HG03280 (cell line): ENCODE measurements at regions not wholly inside any gene's neighbourhood (a gene's known extent, or its start where the extent isn't known, plus 50 kb on each side); places are given as distances from the start of the nearest gene placed in this dataset.

Experiments
- ATAC-seq: cut with Tn5 transposase; IDR thresholded peaks from one replicate; pipeline ENCODE4 v1.9.1; 2021; ENCODE audit warnings: mild to moderate bottlenecking, moderate library complexity; ENCODE audit not compliant: unreplicated experiment

- ATAC-seq = no peak
Measured at GRCh38 chr15:39226169-39226937, 354.5 kb upstream of the THBS1 start.

GRCh38 chr15:39227001-39227400 is 353.9 kb upstream of the THBS1 start:
- ATAC-seq = no peak

- ATAC-seq = no peak
Measured at GRCh38 chr15:39228889-39229288, 352.0 kb upstream of the THBS1 start.

- ATAC-seq = no peak
Measured at GRCh38 chr15:39230205-39230907, 350.5 kb upstream of the THBS1 start.

DNA sequence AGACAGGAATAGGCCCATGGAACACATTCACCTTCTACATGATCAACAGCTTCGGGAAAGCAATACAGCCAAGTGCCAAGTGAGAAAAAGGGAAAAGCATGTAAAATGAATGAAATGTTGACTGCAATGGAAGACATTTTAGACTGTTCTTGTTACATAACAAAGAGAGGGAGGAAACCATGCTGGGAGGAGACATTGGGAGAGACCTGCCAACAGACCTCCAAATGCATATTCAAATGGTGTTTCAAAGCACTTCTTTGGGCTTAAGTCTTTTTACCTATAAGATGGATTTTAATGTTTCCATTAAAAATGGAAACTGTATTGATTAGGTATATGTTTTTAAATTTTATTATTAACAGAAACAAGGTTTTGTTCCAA is 350.0 kb upstream of the THBS1 start:
- ATAC-seq = no peak

DNA sequence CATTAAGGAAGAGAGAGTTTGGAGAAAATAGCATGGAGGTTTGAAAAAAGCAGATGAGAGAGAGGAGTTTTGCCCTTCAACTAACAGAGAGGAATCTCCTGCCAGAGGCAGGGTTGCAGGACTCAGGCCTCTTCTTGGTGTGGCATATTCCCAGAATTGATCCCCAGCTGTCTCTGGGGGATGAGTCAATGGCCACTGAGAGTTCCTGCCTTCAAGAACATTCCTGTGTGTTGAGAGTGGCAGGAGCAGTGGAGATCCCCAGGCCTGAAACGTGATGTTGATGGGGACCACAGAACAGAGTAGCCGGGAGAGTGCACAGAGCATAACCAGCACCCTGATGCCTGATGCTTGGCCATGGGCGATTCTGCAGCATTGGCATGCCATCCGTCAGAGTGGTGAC is 348.4 kb upstream of the THBS1 start:
- no peak for ATAC-seq

- no peak for ATAC-seq
Measured at GRCh38 chr15:39235084-39235795, 345.6 kb upstream of the THBS1 start.

DNA sequence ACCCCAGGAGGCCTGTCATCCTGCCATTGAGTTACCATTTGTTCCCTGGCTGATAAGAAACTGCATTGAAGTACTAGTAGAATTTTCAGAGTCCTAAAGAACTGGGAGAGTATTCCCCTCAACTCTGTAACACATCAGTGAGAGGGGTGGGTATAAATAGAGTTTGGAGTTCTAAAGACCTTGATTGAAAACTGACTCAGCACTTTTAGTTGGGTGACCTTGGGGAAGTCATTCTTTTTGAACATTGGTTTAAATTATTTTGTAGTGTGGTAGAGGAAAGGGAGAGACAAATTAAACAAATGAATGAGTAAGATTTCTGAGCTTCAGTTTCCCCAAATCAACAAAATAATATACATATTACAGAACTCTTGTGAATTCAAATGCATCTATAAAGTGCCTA is 344.5 kb upstream of the THBS1 start:
- no peak for ATAC-seq

GRCh38 chr15:39238443-39238842 is 342.4 kb upstream of the THBS1 start:
- no peak for ATAC-seq

DNA sequence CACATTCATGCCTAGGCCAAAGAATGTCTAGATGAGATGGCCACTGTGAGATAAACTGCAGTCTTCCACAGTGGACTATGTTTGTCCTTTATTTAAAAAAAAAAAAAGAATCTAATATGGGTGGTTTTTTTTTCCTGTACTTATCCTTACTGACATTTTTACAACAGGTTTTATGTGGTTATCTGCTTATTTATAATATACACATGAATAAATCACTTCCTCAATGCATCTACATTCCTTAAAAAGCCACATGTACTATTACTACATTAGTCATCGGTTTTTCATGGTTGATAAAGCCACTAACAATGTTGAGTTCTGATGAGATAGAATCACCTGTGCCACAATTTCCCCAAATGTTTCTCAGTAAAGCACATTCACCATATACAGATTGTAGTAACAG is 341.3 kb upstream of the THBS1 start:
- ATAC-seq = no peak

DNA sequence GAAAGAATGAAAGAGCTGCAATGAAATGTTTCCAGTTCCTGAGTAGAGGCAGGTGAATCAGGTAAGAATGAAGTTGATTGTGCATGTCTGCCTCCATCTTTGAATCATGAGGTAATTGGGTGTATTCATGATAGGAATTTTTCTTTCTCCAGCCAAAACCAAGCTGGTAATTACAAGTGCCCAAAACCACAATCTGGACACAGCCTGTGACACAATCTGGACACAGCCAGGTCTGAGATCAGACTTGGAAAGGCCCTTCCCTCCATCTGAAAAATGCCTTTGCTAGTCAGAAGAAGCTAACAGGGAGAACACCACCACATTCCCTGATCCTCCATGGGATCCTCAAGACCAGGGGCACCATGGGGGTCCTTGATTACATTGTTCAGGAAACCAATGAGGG is 338.5 kb upstream of the THBS1 start:
- no peak for ATAC-seq

GRCh38 chr15:39243396-39243795 is 337.5 kb upstream of the THBS1 start:
- no peak for ATAC-seq

- ATAC-seq = no peak
Measured at GRCh38 chr15:39244776-39245175, 336.1 kb upstream of the THBS1 start.

DNA sequence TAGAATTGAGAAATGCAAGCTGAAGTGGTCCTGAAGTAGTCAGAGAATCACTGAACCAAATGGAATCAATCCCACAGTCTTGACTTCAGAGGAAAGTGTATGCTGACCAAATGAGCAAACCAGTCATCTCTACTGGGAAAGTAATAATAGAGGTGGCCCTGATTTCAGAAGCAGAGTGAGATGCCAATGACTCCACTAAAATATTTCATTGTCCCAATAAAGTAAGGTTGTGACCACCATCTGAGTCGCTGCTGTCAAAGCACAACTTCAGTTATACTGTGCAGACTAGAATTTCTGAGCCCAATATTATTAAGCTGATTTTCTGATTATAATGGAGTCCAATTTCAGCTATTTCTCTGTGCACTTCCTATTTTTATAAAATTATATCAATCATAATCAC is 334.4 kb upstream of the THBS1 start:
- ATAC-seq = no peak

GRCh38 chr15:39247574-39247973 is 333.3 kb upstream of the THBS1 start:
- ATAC-seq = no peak

DNA sequence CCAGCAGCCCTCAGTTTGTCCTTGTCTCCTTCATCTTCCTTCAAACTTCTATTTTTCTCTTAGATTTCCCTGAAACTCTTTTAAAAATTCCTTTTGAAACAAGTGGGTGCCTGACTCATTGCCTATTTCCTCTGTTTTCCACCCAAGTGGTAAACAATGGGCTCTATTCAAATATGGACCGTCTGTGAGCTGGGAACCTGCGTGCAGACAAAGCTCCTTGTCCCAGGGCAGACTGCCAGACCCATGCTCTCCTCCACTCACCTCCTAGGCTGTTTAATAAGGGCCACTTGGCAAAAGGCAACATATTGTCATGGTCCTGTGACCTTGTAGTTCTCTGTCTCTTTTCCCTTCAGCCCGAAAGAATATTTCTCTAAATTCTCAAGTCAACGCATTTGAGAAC is 332.7 kb upstream of the THBS1 start:
- no peak for ATAC-seq

- ATAC-seq = no peak
Measured at GRCh38 chr15:39250001-39250400, 330.9 kb upstream of the THBS1 start.

GRCh38 chr15:39250460-39251186 is 330.3 kb upstream of the THBS1 start:
- no peak for ATAC-seq

- no peak for ATAC-seq
Measured at GRCh38 chr15:39251413-39252133, 329.3 kb upstream of the THBS1 start.

DNA sequence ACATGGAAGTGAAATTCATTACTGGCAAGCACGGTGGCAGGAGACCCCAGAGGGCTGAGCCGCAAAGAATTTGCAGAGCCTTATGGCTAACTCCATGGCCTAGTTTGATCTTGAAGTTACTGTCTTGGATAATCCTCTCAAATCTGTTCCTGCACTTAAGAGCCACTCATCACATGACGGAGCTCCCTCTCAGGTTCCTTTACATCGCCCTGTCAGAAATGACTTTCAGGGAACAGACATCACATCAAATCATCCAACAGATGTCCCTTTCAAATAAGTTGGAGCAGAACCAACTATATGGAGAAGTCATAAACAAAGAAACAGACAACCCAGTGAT is 328.8 kb upstream of the THBS1 start:
- ATAC-seq = no peak

DNA sequence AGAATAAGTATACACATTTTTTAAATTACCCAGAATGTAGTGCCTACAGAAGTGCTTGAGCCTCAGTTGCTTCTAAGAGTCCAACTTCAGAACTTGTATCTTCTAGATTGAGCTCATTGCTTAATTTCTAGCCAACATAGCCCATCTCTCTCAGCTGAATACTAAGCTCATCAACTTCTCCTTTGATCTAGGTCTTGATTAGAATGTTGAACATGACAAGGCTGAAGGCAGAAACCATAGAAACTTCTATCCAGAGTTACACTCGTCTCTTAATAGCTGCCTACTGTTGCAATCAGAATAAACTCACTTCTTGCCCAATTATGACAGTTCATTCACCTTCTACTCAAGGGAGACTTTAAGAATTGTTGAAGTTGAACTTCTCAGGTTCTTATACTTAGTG is 327.3 kb upstream of the THBS1 start:
- no peak for ATAC-seq
